Panc1 (cell line): ENCODE measurements at regions not wholly inside any gene's neighbourhood (a gene's known extent, or its start where the extent isn't known, plus 50 kb on each side); places are given as distances from the start of the nearest gene placed in this dataset.

ENCODE experiments used
- ATAC-seq: fragments of 200-7000 bp; cut with Tn5 transposase; 2 replicates; pipeline ENCODE4 v1.9.1; 2020; ENCODE audit warnings: mild to moderate bottlenecking, moderate library complexity
- BruUV-seq: library from RNA; stranded (reverse); fragments of 400-500 nt; replicated peaks from 2 replicates; lab custom pipeline; 2021; lab: Mats Ljungman, UMichigan
- CTCF ChIA-PET: fragments of 300-600 bp; sonication (Branson Sonifier 250); formaldehyde crosslinking; loops from one replicate; lab custom pipeline; 2022; ENCODE audit warnings: antibody characterized with exemption; lab: Charles Lee
- POLR2A ChIA-PET: fragments of 300-600 bp; sonication (Branson Sonifier 250); formaldehyde crosslinking; loops from one replicate; lab custom pipeline; 2022; ENCODE audit warnings: antibody characterized with exemption; lab: Charles Lee
- DNase-seq: peaks from one replicate; pipeline ENCODE4 v3.0.0-alpha.2; 2010; ENCODE audit warnings: low read depth, low spot score
- H3K27ac ChIP-seq: 2 replicates; pipeline ENCODE4 v1.5.1; 2011; ENCODE audit warnings: mild to moderate bottlenecking, low read length, inconsistent platforms
- H3K27me3 ChIP-seq: fragments of 200-500 bp; sonication (Bioruptor generic); 2 replicates; pipeline ENCODE4 v1.6.0; 2014; ENCODE audit warnings: low read length, inconsistent platforms; ENCODE audit not compliant: control insufficient read depth, insufficient read depth
- H3K36me3 ChIP-seq: fragments of 200-500 bp; sonication (Bioruptor generic); 2 replicates; pipeline ENCODE4 v1.5.1; 2014; ENCODE audit warnings: inconsistent platforms, mild to moderate bottlenecking, low read length, moderate library complexity; ENCODE audit not compliant: control insufficient read depth, insufficient read depth
- H3K4me1 ChIP-seq: 2 replicates; pipeline ENCODE4 v1.5.1; 2011; ENCODE audit warnings: inconsistent platforms, mild to moderate bottlenecking, low read length, moderate library complexity; ENCODE audit not compliant: control insufficient read depth, insufficient read depth
- H3K4me3 ChIP-seq, 2 experiments: 2 replicates each; pipeline ENCODE4 v1.5.1; 2011 to 2012; ENCODE audit warnings: low read depth in 2 of 2, low read length in 2 of 2, mild to moderate bottlenecking in 2 of 2, inconsistent platforms in 1 of 2, moderate library complexity in 1 of 2
- H3K9me3 ChIP-seq: fragments of 200-500 bp; sonication (Bioruptor generic); 2 replicates; pipeline ENCODE4 v1.5.1; 2014; ENCODE audit warnings: low read depth, mild to moderate bottlenecking, inconsistent platforms, low read length, moderate library complexity; ENCODE audit not compliant: control insufficient read depth, insufficient read depth
- CTCF ChIP-seq: fragments of 450-650 bp; IDR thresholded peaks from 2 replicates; pipeline ENCODE4 v1.5.1; 2017; ENCODE audit warnings: mild to moderate bottlenecking
- POLR2AphosphoS5 ChIP-seq: IDR thresholded peaks from 2 replicates; pipeline ENCODE4 v1.6.1; 2012; ENCODE audit warnings: mild to moderate bottlenecking, low read depth, low read length, moderate library complexity
- REST ChIP-seq, 2 experiments: IDR thresholded peaks; 2 replicates each; pipeline ENCODE4 v1.6.1; 2011 to 2012; ENCODE audit warnings: low read depth in 2 of 2, control low read depth in 1 of 2, low read length in 1 of 2, mild to moderate bottlenecking in 1 of 2, moderate library complexity in 1 of 2; ENCODE audit not compliant: insufficient read depth in 1 of 2
- SIN3A ChIP-seq: IDR thresholded peaks from 2 replicates; pipeline ENCODE4 v1.6.1; 2012; ENCODE audit warnings: low read depth, mild to moderate bottlenecking, low read length, moderate library complexity, borderline replicate concordance; ENCODE audit not compliant: insufficient read depth
- TCF7L2 ChIP-seq: IDR thresholded peaks from 2 replicates; pipeline ENCODE4 v1.6.1; 2011; ENCODE audit warnings: mild to moderate bottlenecking, low read depth, low read length, inconsistent platforms
- in situ Hi-C: cut with HindIII; loops from 2 replicates; pipeline ENCODE4 v1.10.0; 2016; ENCODE audit warnings: low sequenced_read_pairs, low pct_unique_long_range_greater_than_20kb
- intact Hi-C: fragments of 100-400 bp; cut with micrococcal nuclease; formaldehyde crosslinking; loops from one replicate; pipeline ENCODE4 v1.10.0; 2022; ENCODE audit not compliant: unreplicated experiment

GRCh38 chr5:2656206-2656605, 95.3 kb downstream of the IRX2 start:
- Histone ChIP-seq H3K27me3 (peaks cover 2% of the 10 kb centered on the region; the same call in 1 of the 2 replicates), H3K4me1 (no peaks in the 10 kb centered on the region), H3K36me3 (no peaks in the 10 kb centered on the region), H3K4me3 (no peak overlapping the region), H3K27ac (no peak overlapping the region), H3K9me3 (no peaks in the 10 kb centered on the region)
- ChIA-PET CTCF (no interaction called here), POLR2A (no interaction called here)
- intact Hi-C loops (no loop called here), in situ Hi-C loops (no loop called here)
- BruUV-seq, result no TSS peak
- DNase-seq, result no peak
- no peak for ATAC-seq
- TF ChIP-seq SIN3A (no peak), TCF7L2 (no peak), REST (IDR thresholded peaks at IDR 0.05; ENCODE audit: insufficient read depth in 1 of 2, low read depth in 2 of 2, low read length in 1 of 2) (no peak), POLR2AphosphoS5 (no peak), CTCF (no peak)

- no peak for ATAC-seq
- CTCF ChIA-PET, result no interaction called here
- no TSS peak for BruUV-seq
These were observed 97.5 kb downstream of the IRX2 start for GRCh38 chr5:2653991-2654390.

More at GRCh38 chr5:2653991-2654390, 97.5 kb downstream of the IRX2 start:
- H3K9me3 ChIP-seq, result no peaks in the 10 kb centered on the region
- no peak overlapping the region for H3K27ac ChIP-seq
- DNase-seq, result no peak
- no peaks in the 10 kb centered on the region for H3K4me1 ChIP-seq
- POLR2A ChIA-PET, result no interaction called here
- no peak overlapping the region for H3K4me3 ChIP-seq
- intact Hi-C loops (no loop called here), in situ Hi-C loops (no loop called here)
- H3K27me3 ChIP-seq, result peaks cover 2% of the 10 kb centered on the region; the same call in 1 of the 2 replicates
- no peaks in the 10 kb centered on the region for H3K36me3 ChIP-seq
- TF ChIP-seq REST (IDR thresholded peaks at IDR 0.05; ENCODE audit: insufficient read depth in 1 of 2, low read depth in 2 of 2, low read length in 1 of 2), result no peak
- no peak for TF ChIP-seq CTCF
- no peak for TF ChIP-seq POLR2AphosphoS5
- TF ChIP-seq TCF7L2, result no peak
- no peak for TF ChIP-seq SIN3A
